ENCODE measurements at regions not wholly inside any gene's neighbourhood (a gene's known extent, or its start where the extent isn't known, plus 50 kb on each side); places are given as distances from the start of the nearest gene placed in this dataset.

- TF ChIP-seq CTCF (IDR thresholded peaks at IDR 0.05) = no peak
- no peak for TF ChIP-seq POLR2AphosphoS5 (IDR thresholded peaks at IDR 0.05)
Measured at GRCh38 chr5:5560016-5560415, 137.5 kb downstream of the ICE1 start.
